BLaER1 treated with 17β-estradiol and CSF1 and Interleukin-3, amounts not matched to agents 10 nM and 100 nM (cell line): ENCODE measurements at regions not wholly inside any gene's neighbourhood (a gene's known extent, or its start where the extent isn't known, plus 50 kb on each side); places are given as distances from the start of the nearest gene placed in this dataset.
"Not testable (repeated sequence)": the region's sequence is repeated elsewhere in the genome, so short reads cannot be mapped to it uniquely, and the experiment has no call there.

Source experiments
- H3K27ac ChIP-seq, 11 experiments: shearing (Covaris generic); formaldehyde crosslinking; 2 replicates each; pipeline ENCODE4 v1.8.1; 2022
- H3K27me3 ChIP-seq, 11 experiments: shearing (Covaris generic); formaldehyde crosslinking; 2 replicates each; pipeline ENCODE4 v1.8.1; 2022
- H3K36me3 ChIP-seq, 11 experiments: shearing (Covaris generic); formaldehyde crosslinking; 2 replicates each; pipeline ENCODE4 v1.8.1; 2022
- H3K4me1 ChIP-seq, 10 experiments: shearing (Covaris generic); formaldehyde crosslinking; 2 replicates each; pipeline ENCODE4 v1.8.1; 2022
- H3K4me2 ChIP-seq, 11 experiments: shearing (Covaris generic); formaldehyde crosslinking; 2 replicates each; pipeline ENCODE4 v1.8.1; 2022
- H3K4me3 ChIP-seq, 10 experiments: shearing (Covaris generic); formaldehyde crosslinking; 2 replicates each; pipeline ENCODE4 v1.8.1; 2022
- H3K9ac ChIP-seq, 11 experiments: shearing (Covaris generic); formaldehyde crosslinking; 2 replicates each; pipeline ENCODE4 v1.8.1; 2022
- H3K9me3 ChIP-seq, 11 experiments: shearing (Covaris generic); formaldehyde crosslinking; replicated peaks in 1 of 11; 2 replicates each; pipeline ENCODE4 v1.8.1; 2022
- H4K20me1 ChIP-seq, 11 experiments: shearing (Covaris generic); formaldehyde crosslinking; 2 replicates each; pipeline ENCODE4 v1.8.1; 2022
- Cebpa-rat ChIP-seq, 11 experiments: shearing (Covaris generic); IDR thresholded peaks; 2 replicates each; pipeline ENCODE4 v1.8.1; 2022

GRCh38 chr6:168189200-168190013 is 110.4 kb upstream of the FRMD1 start:
- TF ChIP-seq Cebpa-rat (IDR thresholded peaks at IDR 0.05) = no peak
- H3K4me3 ChIP-seq = no peak overlapping the region
- H3K4me2 ChIP-seq = peak overlapping the region in 8 of 11 experiments; percentile 24 to 57 (median 44); a peak in 13 of 22 replicates

GRCh38 chr6:168188369-168189199 is 109.6 kb upstream of the FRMD1 start:
- Histone ChIP-seq H3K4me1 (peaks cover 6 to 58% (median 36%) of the 10 kb centered on the region in 10 experiments), H3K9me3 (peaks cover 11 to 26% (median 16%) of the 10 kb centered on the region in 11 experiments; a peak in 20 of 22 replicates), H3K27me3 (peaks cover 0 to 5% (median 0%) of the 10 kb centered on the region in 11 experiments; a peak in 1 of 22 replicates), H3K9ac (no peak overlapping the region), H3K4me3 (no peak overlapping the region), H3K4me2 (peak overlapping the region in 5 of 11 experiments; percentile 42 to 57 (median 49); a peak in 6 of 22 replicates), H4K20me1 (no peaks in the 10 kb centered on the region), H3K27ac (no peak overlapping the region), H3K36me3 (peaks cover 0 to 20% (median 0%) of the 10 kb centered on the region in 11 experiments; a peak in 2 of 22 replicates)
- TF ChIP-seq Cebpa-rat (IDR thresholded peaks at IDR 0.05) = no peak

More at GRCh38 chr6:168189200-168190013, 110.4 kb upstream of the FRMD1 start:
- Histone ChIP-seq H3K9me3 (peaks cover 11 to 26% (median 16%) of the 10 kb centered on the region in 11 experiments; a peak in 20 of 22 replicates), H3K27ac (no peak overlapping the region), H3K4me1 (peaks cover 0 to 50% (median 28%) of the 10 kb centered on the region in 10 experiments; a peak in 14 of 20 replicates), H3K27me3 (no peaks in the 10 kb centered on the region), H3K9ac (no peak overlapping the region), H3K36me3 (peaks cover 0 to 21% (median 0%) of the 10 kb centered on the region in 11 experiments; a peak in 2 of 22 replicates), H4K20me1 (no peaks in the 10 kb centered on the region)

GRCh38 chr6:168186438-168186837 is 107.4 kb upstream of the FRMD1 start:
- Histone ChIP-seq H3K4me1 (peaks cover 27 to 74% (median 57%) of the 10 kb centered on the region in 10 experiments), H3K4me2 (no peak overlapping the region), H3K9me3 (peaks cover 11 to 26% (median 16%) of the 10 kb centered on the region in 11 experiments; a peak in 20 of 22 replicates), H3K27me3 (peaks cover 0 to 9% (median 0%) of the 10 kb centered on the region in 11 experiments; a peak in 2 of 22 replicates), H3K4me3 (no peak overlapping the region), H3K9ac (no peak overlapping the region), H3K27ac (no peak overlapping the region), H3K36me3 (peaks cover 0 to 16% (median 0%) of the 10 kb centered on the region in 11 experiments; a peak in 2 of 22 replicates), H4K20me1 (no peaks in the 10 kb centered on the region)
- no peak for TF ChIP-seq Cebpa-rat (IDR thresholded peaks at IDR 0.05)

GRCh38 chr6:168186018-168186417 is 107.0 kb upstream of the FRMD1 start:
- not testable (repeated sequence) for H4K20me1 ChIP-seq, H3K4me2 ChIP-seq, H3K27ac ChIP-seq, H3K9ac ChIP-seq, H3K4me3 ChIP-seq
- Histone ChIP-seq H3K36me3 (peaks cover 0 to 16% (median 0%) of the 10 kb centered on the region in 11 experiments; a peak in 2 of 22 replicates), H3K9me3 (peaks cover 11 to 26% (median 16%) of the 10 kb centered on the region in 11 experiments; a peak in 20 of 22 replicates), H3K27me3 (peaks cover 0 to 13% (median 0%) of the 10 kb centered on the region in 11 experiments; a peak in 4 of 22 replicates), H3K4me1 (peaks cover 29 to 74% (median 59%) of the 10 kb centered on the region in 10 experiments)

- Histone ChIP-seq H3K4me3 (no peak overlapping the region), H3K27ac (no peak overlapping the region), H3K9me3 (peaks cover 11 to 26% (median 16%) of the 10 kb centered on the region in 11 experiments; a peak in 20 of 22 replicates), H3K36me3 (peaks cover 0 to 16% (median 0%) of the 10 kb centered on the region in 11 experiments; a peak in 2 of 22 replicates), H4K20me1 (no peaks in the 10 kb centered on the region), H3K9ac (no peak overlapping the region), H3K27me3 (peaks cover 0 to 26% (median 0%) of the 10 kb centered on the region in 11 experiments; a peak in 7 of 22 replicates), H3K4me1 (peaks cover 29 to 74% (median 59%) of the 10 kb centered on the region in 10 experiments), H3K4me2 (peak overlapping the region in 6 of 11 experiments; percentile 85 to 96 (median 95); a peak in 8 of 22 replicates)
- no peak for TF ChIP-seq Cebpa-rat (IDR thresholded peaks at IDR 0.05)
Observed at GRCh38 chr6:168184701-168185100, 105.7 kb upstream of the FRMD1 start.

GRCh38 chr6:168183613-168183970 is 104.6 kb upstream of the FRMD1 start:
- Histone ChIP-seq H3K4me2 (peak overlapping the region; percentile 78 to 96 (median 87)), H3K27ac (peak overlapping the region in 9 of 11 experiments; percentile 48 to 75 (median 65); a peak in 17 of 22 replicates), H3K27me3 (peaks cover 0 to 37% (median 0%) of the 10 kb centered on the region in 11 experiments; a peak in 7 of 22 replicates), H3K4me1 (peaks cover 40 to 73% (median 61%) of the 10 kb centered on the region in 10 experiments), H4K20me1 (no peaks in the 10 kb centered on the region), H3K4me3 (peak overlapping the region in 1 of 10 experiments; percentile 28; a peak in 1 of 20 replicates), H3K36me3 (peaks cover 0 to 16% (median 0%) of the 10 kb centered on the region in 11 experiments; a peak in 2 of 22 replicates), H3K9me3 (peaks cover 11 to 26% (median 16%) of the 10 kb centered on the region in 11 experiments; a peak in 20 of 22 replicates), H3K9ac (peak overlapping the region in 8 of 11 experiments; percentile 28 to 80 (median 44); a peak in 11 of 22 replicates)
- no peak for TF ChIP-seq Cebpa-rat (IDR thresholded peaks at IDR 0.05)

- peak overlapping the region; percentile 78 to 96 (median 87) for H3K4me2 ChIP-seq
- H3K4me1 ChIP-seq = peaks cover 45 to 76% (median 67%) of the 10 kb centered on the region in 10 experiments
Observed at GRCh38 chr6:168182908-168183612, 104.0 kb upstream of the FRMD1 start.

More at GRCh38 chr6:168182908-168183612, 104.0 kb upstream of the FRMD1 start:
- H3K9ac ChIP-seq = peak overlapping the region in 9 of 11 experiments; percentile 27 to 80 (median 42); a peak in 13 of 22 replicates
- H4K20me1 ChIP-seq = no peaks in the 10 kb centered on the region
- no peak for TF ChIP-seq Cebpa-rat (IDR thresholded peaks at IDR 0.05)
- H3K27me3 ChIP-seq = peaks cover 0 to 42% (median 0%) of the 10 kb centered on the region in 11 experiments; a peak in 7 of 22 replicates
- peaks cover 0 to 16% (median 0%) of the 10 kb centered on the region in 11 experiments; a peak in 2 of 22 replicates for H3K36me3 ChIP-seq
- peak overlapping the region in 1 of 10 experiments; percentile 28; a peak in 1 of 20 replicates for H3K4me3 ChIP-seq
- peak overlapping the region in 9 of 11 experiments; percentile 48 to 75 (median 65); a peak in 17 of 22 replicates for H3K27ac ChIP-seq
- peaks cover 11 to 26% (median 16%) of the 10 kb centered on the region in 11 experiments; a peak in 20 of 22 replicates for H3K9me3 ChIP-seq
